ENCODE measurements at regions not wholly inside any gene's neighbourhood (a gene's known extent, or its start where the extent isn't known, plus 50 kb on each side); places are given as distances from the start of the nearest gene placed in this dataset.
A peak's percentile ranks its signal among the peaks of the same experiment; 100 is the strongest.

DNA sequence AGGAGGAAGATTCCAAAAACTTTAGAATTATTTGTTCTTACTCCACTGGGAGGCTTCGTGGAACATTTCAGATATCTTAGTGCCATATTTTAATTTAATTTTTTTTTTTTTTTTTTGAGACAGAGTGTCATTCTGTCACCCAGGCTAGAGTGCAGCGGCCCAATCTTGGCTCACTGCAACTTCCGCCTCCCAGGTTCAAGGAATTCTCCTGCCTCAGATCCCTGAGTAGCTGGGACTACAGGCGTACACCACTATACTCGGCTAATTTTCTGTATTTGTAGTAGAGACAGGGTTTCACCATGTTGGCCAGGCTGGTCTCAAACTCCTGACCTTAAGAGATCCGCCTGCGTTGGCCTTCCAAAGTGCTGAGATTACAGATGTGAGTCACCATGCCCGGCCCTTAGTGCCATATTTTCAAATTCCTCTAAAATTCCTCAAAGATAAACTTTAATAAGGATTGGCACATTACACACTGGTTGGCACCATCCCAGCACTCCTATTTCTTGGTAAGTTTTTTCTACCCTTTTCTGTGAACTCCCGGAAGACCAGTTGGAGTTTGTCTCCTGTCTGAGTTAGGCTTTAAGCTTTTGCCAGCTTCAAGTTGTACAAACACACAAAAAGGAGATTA is 693.7 kb downstream of the MCTP2 start:
- TF ChIP-seq, protein P1, sequence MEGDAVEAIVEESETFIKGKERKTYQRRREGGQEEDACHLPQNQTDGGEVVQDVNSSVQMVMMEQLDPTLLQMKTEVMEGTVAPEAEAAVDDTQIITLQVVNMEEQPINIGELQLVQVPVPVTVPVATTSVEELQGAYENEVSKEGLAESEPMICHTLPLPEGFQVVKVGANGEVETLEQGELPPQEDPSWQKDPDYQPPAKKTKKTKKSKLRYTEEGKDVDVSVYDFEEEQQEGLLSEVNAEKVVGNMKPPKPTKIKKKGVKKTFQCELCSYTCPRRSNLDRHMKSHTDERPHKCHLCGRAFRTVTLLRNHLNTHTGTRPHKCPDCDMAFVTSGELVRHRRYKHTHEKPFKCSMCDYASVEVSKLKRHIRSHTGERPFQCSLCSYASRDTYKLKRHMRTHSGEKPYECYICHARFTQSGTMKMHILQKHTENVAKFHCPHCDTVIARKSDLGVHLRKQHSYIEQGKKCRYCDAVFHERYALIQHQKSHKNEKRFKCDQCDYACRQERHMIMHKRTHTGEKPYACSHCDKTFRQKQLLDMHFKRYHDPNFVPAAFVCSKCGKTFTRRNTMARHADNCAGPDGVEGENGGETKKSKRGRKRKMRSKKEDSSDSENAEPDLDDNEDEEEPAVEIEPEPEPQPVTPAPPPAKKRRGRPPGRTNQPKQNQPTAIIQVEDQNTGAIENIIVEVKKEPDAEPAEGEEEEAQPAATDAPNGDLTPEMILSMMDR (IDR thresholded peaks at IDR 0.05; ENCODE audit: poor library complexity, severe bottlenecking) = no peak
- H3K9me3 ChIP-seq (ENCODE audit: severe bottlenecking) = no peaks in the 10 kb centered on the region
- ATAC-seq (ENCODE audit: low read depth) (no peak), DNase-seq (ENCODE audit: low spot score) (no peak)
- no peaks in the 10 kb centered on the region for H3K27me3 ChIP-seq (ENCODE audit: insufficient read depth, poor library complexity, severe bottlenecking)
- no peaks in the 10 kb centered on the region for H3K4me1 ChIP-seq (ENCODE audit: insufficient read depth, poor library complexity, severe bottlenecking)
- no peak overlapping the region for H3K4me3 ChIP-seq (ENCODE audit: severe bottlenecking)
- H3K36me3 ChIP-seq (ENCODE audit: low read depth) = no peaks in the 10 kb centered on the region
- H3K27ac ChIP-seq (ENCODE audit: poor library complexity, severe bottlenecking) = no peak overlapping the region

GRCh38 chr15:94925680-94926079 is 694.3 kb downstream of the MCTP2 start:
- Histone ChIP-seq H3K27ac (ENCODE audit: poor library complexity, severe bottlenecking) (no peak overlapping the region), H3K9me3 (ENCODE audit: severe bottlenecking) (no peaks in the 10 kb centered on the region), H3K36me3 (ENCODE audit: low read depth) (no peaks in the 10 kb centered on the region), H3K4me1 (ENCODE audit: insufficient read depth, poor library complexity, severe bottlenecking) (peaks cover 2% of the 10 kb centered on the region), H3K27me3 (ENCODE audit: insufficient read depth, poor library complexity, severe bottlenecking) (no peaks in the 10 kb centered on the region), H3K4me3 (ENCODE audit: severe bottlenecking) (no peak overlapping the region)
- ATAC-seq (ENCODE audit: low read depth) (no peak), DNase-seq (ENCODE audit: low spot score) (no peak)
- TF ChIP-seq, protein P1 (IDR thresholded peaks at IDR 0.05; ENCODE audit: poor library complexity, severe bottlenecking) = no peak

GRCh38 chr15:94927003-94927402 is 695.6 kb downstream of the MCTP2 start:
- H3K27ac ChIP-seq (ENCODE audit: poor library complexity, severe bottlenecking) = no peak overlapping the region
- no peak for DNase-seq (ENCODE audit: low spot score)
- TF ChIP-seq, protein P1 (IDR thresholded peaks at IDR 0.05; ENCODE audit: poor library complexity, severe bottlenecking) = no peak

GRCh38 chr15:94929282-94929681 is 697.9 kb downstream of the MCTP2 start:
- no peak for DNase-seq (ENCODE audit: low spot score)
- Histone ChIP-seq H3K36me3 (ENCODE audit: low read depth) (no peaks in the 10 kb centered on the region), H3K4me1 (ENCODE audit: insufficient read depth, poor library complexity, severe bottlenecking) (peaks cover 6% of the 10 kb centered on the region), H3K27me3 (ENCODE audit: insufficient read depth, poor library complexity, severe bottlenecking) (no peaks in the 10 kb centered on the region), H3K4me3 (ENCODE audit: severe bottlenecking) (no peak overlapping the region), H3K27ac (ENCODE audit: poor library complexity, severe bottlenecking) (no peak overlapping the region), H3K9me3 (ENCODE audit: severe bottlenecking) (no peaks in the 10 kb centered on the region)
- TF ChIP-seq, protein P1 (IDR thresholded peaks at IDR 0.05; ENCODE audit: poor library complexity, severe bottlenecking) = no peak
- no peak for ATAC-seq (ENCODE audit: low read depth)

More at GRCh38 chr15:94927003-94927402, 695.6 kb downstream of the MCTP2 start:
- no peaks in the 10 kb centered on the region for H3K9me3 ChIP-seq (ENCODE audit: severe bottlenecking)
- no peak for ATAC-seq (ENCODE audit: low read depth)
- peaks cover 6% of the 10 kb centered on the region for H3K4me1 ChIP-seq (ENCODE audit: insufficient read depth, poor library complexity, severe bottlenecking)
- no peaks in the 10 kb centered on the region for H3K27me3 ChIP-seq (ENCODE audit: insufficient read depth, poor library complexity, severe bottlenecking)
- H3K36me3 ChIP-seq (ENCODE audit: low read depth) = no peaks in the 10 kb centered on the region
- H3K4me3 ChIP-seq (ENCODE audit: severe bottlenecking) = no peak overlapping the region

DNA sequence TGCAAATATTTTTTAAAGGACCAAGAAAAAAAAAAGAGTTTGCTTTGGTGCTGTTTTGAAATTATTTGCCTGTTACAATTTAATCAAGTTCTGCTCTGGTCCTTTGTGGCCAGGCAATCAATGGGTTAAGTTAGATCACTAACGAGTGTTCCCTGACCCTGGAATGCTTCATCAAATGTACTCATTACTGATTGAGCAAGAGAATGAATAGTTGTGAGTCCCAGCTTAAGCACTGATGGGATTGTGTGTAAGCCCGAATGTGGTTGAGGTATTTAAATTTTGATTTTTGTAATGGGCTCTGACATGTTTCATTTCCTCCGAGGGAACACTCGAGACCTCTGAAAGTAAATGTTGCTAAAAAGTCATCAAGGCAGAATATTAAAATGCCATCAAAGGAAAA is 699.1 kb downstream of the MCTP2 start:
- H3K4me3 ChIP-seq (ENCODE audit: severe bottlenecking) = no peak overlapping the region
- peak; percentile 78; the same call in 1 of the 3 replicates for ATAC-seq (ENCODE audit: low read depth)
- TF ChIP-seq, protein P1 (IDR thresholded peaks at IDR 0.05; ENCODE audit: poor library complexity, severe bottlenecking) = no peak
- peaks cover 6% of the 10 kb centered on the region for H3K4me1 ChIP-seq (ENCODE audit: insufficient read depth, poor library complexity, severe bottlenecking)
- no peaks in the 10 kb centered on the region for H3K36me3 ChIP-seq (ENCODE audit: low read depth)
- no peaks in the 10 kb centered on the region for H3K9me3 ChIP-seq (ENCODE audit: severe bottlenecking)
- peak overlapping the region; percentile 4 for H3K27ac ChIP-seq (ENCODE audit: poor library complexity, severe bottlenecking)
- no peak for DNase-seq (ENCODE audit: low spot score)
- no peaks in the 10 kb centered on the region for H3K27me3 ChIP-seq (ENCODE audit: insufficient read depth, poor library complexity, severe bottlenecking)
